ENCODE measurements at regions not wholly inside any gene's neighbourhood (a gene's known extent, or its start where the extent isn't known, plus 50 kb on each side); places are given as distances from the start of the nearest gene placed in this dataset.

- DNase-seq (ENCODE audit: low spot score): no peak
These were observed 150.1 kb downstream of the SOX11 start for GRCh38 chr2:5842326-5842725.

- DNase-seq (ENCODE audit: low spot score): no peak
These were observed 153.7 kb downstream of the SOX11 start for GRCh38 chr2:5845798-5846330.

GRCh38 chr2:5846881-5847280 is 154.7 kb downstream of the SOX11 start:
- DNase-seq (ENCODE audit: low spot score): no peak

GRCh38 chr2:5849562-5849961 is 157.4 kb downstream of the SOX11 start:
- no peak for DNase-seq (ENCODE audit: low spot score)

- no peak for DNase-seq (ENCODE audit: low spot score)
These were observed 159.2 kb downstream of the SOX11 start for GRCh38 chr2:5851410-5851809.

- no peak for DNase-seq (ENCODE audit: low spot score)
These were observed 162.6 kb downstream of the SOX11 start for GRCh38 chr2:5854797-5855196.

- DNase-seq (ENCODE audit: low spot score): no peak
These were observed 174.9 kb downstream of the SOX11 start for GRCh38 chr2:5867056-5867455.

GRCh38 chr2:5868931-5869330 is 176.7 kb downstream of the SOX11 start:
- no peak for DNase-seq (ENCODE audit: low spot score)

GRCh38 chr2:5869936-5870335 is 177.8 kb downstream of the SOX11 start:
- DNase-seq (ENCODE audit: low spot score): no peak

GRCh38 chr2:5877360-5877759 is 185.2 kb downstream of the SOX11 start:
- no peak for DNase-seq (ENCODE audit: low spot score)

GRCh38 chr2:5885451-5886173 is 193.4 kb downstream of the SOX11 start:
- no peak for DNase-seq (ENCODE audit: low spot score)

GRCh38 chr2:5886462-5886861 is 194.3 kb downstream of the SOX11 start:
- DNase-seq (ENCODE audit: low spot score): no peak

GRCh38 chr2:5888126-5888525 is 195.9 kb downstream of the SOX11 start:
- DNase-seq (ENCODE audit: low spot score): no peak

- no peak for DNase-seq (ENCODE audit: low spot score)
These were observed 197.3 kb downstream of the SOX11 start for GRCh38 chr2:5889519-5889918.

- DNase-seq (ENCODE audit: low spot score): no peak
These were observed 202.2 kb downstream of the SOX11 start for GRCh38 chr2:5894355-5894754.

- no peak for DNase-seq (ENCODE audit: low spot score)
These were observed 203.1 kb downstream of the SOX11 start for GRCh38 chr2:5895284-5895683.

- no peak for DNase-seq (ENCODE audit: low spot score)
These were observed 205.1 kb downstream of the SOX11 start for GRCh38 chr2:5897249-5897648.

- no peak for DNase-seq (ENCODE audit: low spot score)
These were observed 206.5 kb downstream of the SOX11 start for GRCh38 chr2:5898667-5899066.

GRCh38 chr2:5905661-5906060 is 213.5 kb downstream of the SOX11 start:
- no peak for DNase-seq (ENCODE audit: low spot score)

GRCh38 chr2:5908071-5908470 is 215.9 kb downstream of the SOX11 start:
- no peak for DNase-seq (ENCODE audit: low spot score)

GRCh38 chr2:5911718-5912117 is 219.5 kb downstream of the SOX11 start:
- no peak for DNase-seq (ENCODE audit: low spot score)

GRCh38 chr2:5913711-5914395 is 221.7 kb downstream of the SOX11 start:
- no peak for DNase-seq (ENCODE audit: low spot score)

- no peak for DNase-seq (ENCODE audit: low spot score)
These were observed 222.8 kb downstream of the SOX11 start for GRCh38 chr2:5914811-5915611.

All from CD4-positive, alpha-beta T cell treated with Interleukin-6 at 100 ng/mL for 8 hours (primary cell).